ENCODE measurements at regions not wholly inside any gene's neighbourhood (a gene's known extent, or its start where the extent isn't known, plus 50 kb on each side); places are given as distances from the start of the nearest gene placed in this dataset.

DNA sequence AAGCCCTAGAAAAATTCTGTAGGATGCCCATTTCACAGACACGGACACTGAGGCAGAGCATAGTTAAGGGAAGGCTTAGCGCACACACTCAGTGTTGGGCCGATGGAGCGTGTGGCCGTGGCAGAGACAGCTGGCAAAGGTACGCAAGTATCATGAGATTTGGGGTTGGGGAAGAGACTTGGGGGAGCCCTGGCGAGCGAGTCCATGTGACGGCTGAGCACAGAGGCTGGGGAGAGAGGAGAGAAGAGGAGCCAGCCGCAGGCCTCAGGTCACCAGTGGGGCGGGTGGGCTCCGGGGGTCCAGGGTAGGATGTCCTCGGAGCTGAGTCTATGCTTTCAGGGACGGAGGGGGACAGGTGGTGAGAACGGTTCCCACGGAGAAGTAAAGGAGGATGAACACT is 311.3 kb downstream of the CTTN start:
- no peak for DNase-seq (ENCODE audit: low spot score)
- no peaks in the 10 kb centered on the region for H3K9me3 ChIP-seq (ENCODE audit: low read depth, low read length, poor library complexity, severe bottlenecking)
- no peaks in the 10 kb centered on the region for H3K4me1 ChIP-seq (ENCODE audit: insufficient read depth, low read length, poor library complexity, severe bottlenecking)
- TF ChIP-seq, protein P1, sequence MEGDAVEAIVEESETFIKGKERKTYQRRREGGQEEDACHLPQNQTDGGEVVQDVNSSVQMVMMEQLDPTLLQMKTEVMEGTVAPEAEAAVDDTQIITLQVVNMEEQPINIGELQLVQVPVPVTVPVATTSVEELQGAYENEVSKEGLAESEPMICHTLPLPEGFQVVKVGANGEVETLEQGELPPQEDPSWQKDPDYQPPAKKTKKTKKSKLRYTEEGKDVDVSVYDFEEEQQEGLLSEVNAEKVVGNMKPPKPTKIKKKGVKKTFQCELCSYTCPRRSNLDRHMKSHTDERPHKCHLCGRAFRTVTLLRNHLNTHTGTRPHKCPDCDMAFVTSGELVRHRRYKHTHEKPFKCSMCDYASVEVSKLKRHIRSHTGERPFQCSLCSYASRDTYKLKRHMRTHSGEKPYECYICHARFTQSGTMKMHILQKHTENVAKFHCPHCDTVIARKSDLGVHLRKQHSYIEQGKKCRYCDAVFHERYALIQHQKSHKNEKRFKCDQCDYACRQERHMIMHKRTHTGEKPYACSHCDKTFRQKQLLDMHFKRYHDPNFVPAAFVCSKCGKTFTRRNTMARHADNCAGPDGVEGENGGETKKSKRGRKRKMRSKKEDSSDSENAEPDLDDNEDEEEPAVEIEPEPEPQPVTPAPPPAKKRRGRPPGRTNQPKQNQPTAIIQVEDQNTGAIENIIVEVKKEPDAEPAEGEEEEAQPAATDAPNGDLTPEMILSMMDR (conservative IDR thresholded peaks at IDR 0.05; ENCODE audit: low read depth, low read length): no peak
- TF ChIP-seq EZH2 (IDR thresholded peaks at IDR 0.05; ENCODE audit: borderline replicate concordance, low read depth, low read length, poor library complexity, severe bottlenecking): no peak
- H3K4me3 ChIP-seq (ENCODE audit: low read depth, low read length, poor library complexity, severe bottlenecking): no peak overlapping the region
- peaks cover 35% of the 10 kb centered on the region for H3K27me3 ChIP-seq (replicated peaks; ENCODE audit: insufficient read depth, low read depth, low read length, poor library complexity)
- no peak overlapping the region for H3K27ac ChIP-seq (ENCODE audit: low read depth, low read length, poor library complexity, severe bottlenecking)
- no peaks in the 10 kb centered on the region for H3K36me3 ChIP-seq (ENCODE audit: insufficient read depth, low read length, poor library complexity, severe bottlenecking)
- CTCF ChIA-PET: no interaction called here
- no TSS peak for BruUV-seq (replicated peaks)
- intact Hi-C loops (cut with micrococcal nuclease; ENCODE audit: unreplicated experiment): no loop called here
- POLR2A ChIA-PET (ENCODE audit: low non-redundant PET): no interaction called here

DNA sequence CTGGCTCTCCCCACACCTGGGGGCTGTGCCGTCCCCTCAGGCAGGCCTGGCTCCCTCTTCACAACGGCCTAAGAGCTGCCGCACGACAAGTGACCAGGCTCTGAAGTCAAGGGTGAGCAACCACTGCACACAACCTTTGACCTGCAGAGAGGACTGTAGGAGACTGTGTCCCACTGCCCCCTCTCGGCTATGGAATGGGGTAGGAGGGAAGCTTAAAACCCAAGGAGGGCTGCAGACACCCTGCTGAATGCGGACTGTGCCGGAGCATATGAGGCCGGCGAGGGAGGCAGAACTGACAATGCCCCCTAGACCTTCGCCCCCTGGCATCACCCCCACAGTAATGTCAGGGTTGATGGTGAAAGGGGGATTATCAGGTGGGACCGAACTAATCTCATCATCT is 311.9 kb downstream of the CTTN start:
- CTCF ChIA-PET: no interaction called here
- no peaks in the 10 kb centered on the region for H3K4me1 ChIP-seq (ENCODE audit: insufficient read depth, low read length, poor library complexity, severe bottlenecking)
- no TSS peak for BruUV-seq (replicated peaks)
- TF ChIP-seq, protein P1 (conservative IDR thresholded peaks at IDR 0.05; ENCODE audit: low read depth, low read length): no peak
- TF ChIP-seq EZH2 (IDR thresholded peaks at IDR 0.05; ENCODE audit: borderline replicate concordance, low read depth, low read length, poor library complexity, severe bottlenecking): no peak
- H3K9me3 ChIP-seq (ENCODE audit: low read depth, low read length, poor library complexity, severe bottlenecking): no peaks in the 10 kb centered on the region
- no peak overlapping the region for H3K4me3 ChIP-seq (ENCODE audit: low read depth, low read length, poor library complexity, severe bottlenecking)
- intact Hi-C loops (cut with micrococcal nuclease; ENCODE audit: unreplicated experiment): no loop called here
- DNase-seq (ENCODE audit: low spot score): no peak
- no peaks in the 10 kb centered on the region for H3K36me3 ChIP-seq (ENCODE audit: insufficient read depth, low read length, poor library complexity, severe bottlenecking)
- peaks cover 41% of the 10 kb centered on the region for H3K27me3 ChIP-seq (replicated peaks; ENCODE audit: insufficient read depth, low read depth, low read length, poor library complexity)
- no peak overlapping the region for H3K27ac ChIP-seq (ENCODE audit: low read depth, low read length, poor library complexity, severe bottlenecking)
- POLR2A ChIA-PET (ENCODE audit: low non-redundant PET): no interaction called here

DNA sequence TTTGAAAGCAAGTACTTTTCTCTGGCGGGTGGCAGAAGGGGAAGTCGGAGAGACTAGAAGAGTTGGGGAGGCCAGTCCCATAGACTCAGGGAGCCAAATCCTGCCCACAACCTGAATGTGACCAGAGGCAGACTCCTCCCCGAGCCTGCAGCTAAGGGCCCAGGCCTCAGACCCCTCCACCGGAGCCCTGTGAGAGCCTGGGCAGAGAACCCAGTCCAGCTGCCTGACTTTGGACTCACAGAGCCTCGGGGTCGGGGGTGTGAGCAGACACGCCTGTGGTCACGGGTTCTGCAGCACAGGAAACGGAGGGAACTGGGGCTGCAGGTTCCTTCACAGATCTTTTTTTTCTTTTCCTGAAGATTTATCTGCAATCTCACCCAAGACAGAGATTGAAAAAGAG is 312.3 kb downstream of the CTTN start:
- no peaks in the 10 kb centered on the region for H3K9me3 ChIP-seq (ENCODE audit: low read depth, low read length, poor library complexity, severe bottlenecking)
- intact Hi-C loops (cut with micrococcal nuclease; ENCODE audit: unreplicated experiment): no loop called here
- no peaks in the 10 kb centered on the region for H3K4me1 ChIP-seq (ENCODE audit: insufficient read depth, low read length, poor library complexity, severe bottlenecking)
- ChIA-PET POLR2A (ENCODE audit: low non-redundant PET) (no interaction called here), CTCF (no interaction called here)
- H3K36me3 ChIP-seq (ENCODE audit: insufficient read depth, low read length, poor library complexity, severe bottlenecking): no peaks in the 10 kb centered on the region
- no peak overlapping the region for H3K4me3 ChIP-seq (ENCODE audit: low read depth, low read length, poor library complexity, severe bottlenecking)
- no peak for DNase-seq (ENCODE audit: low spot score)
- TF ChIP-seq, protein P1 (conservative IDR thresholded peaks at IDR 0.05; ENCODE audit: low read depth, low read length): no peak
- no peak for TF ChIP-seq EZH2 (IDR thresholded peaks at IDR 0.05; ENCODE audit: borderline replicate concordance, low read depth, low read length, poor library complexity, severe bottlenecking)
- H3K27me3 ChIP-seq (replicated peaks; ENCODE audit: insufficient read depth, low read depth, low read length, poor library complexity): peaks cover 45% of the 10 kb centered on the region
- BruUV-seq (replicated peaks): no TSS peak
- H3K27ac ChIP-seq (ENCODE audit: low read depth, low read length, poor library complexity, severe bottlenecking): no peak overlapping the region

Data from A673 (cell line).